SK-N-MC (cell line): ENCODE measurements at regions not wholly inside any gene's neighbourhood (a gene's known extent, or its start where the extent isn't known, plus 50 kb on each side); places are given as distances from the start of the nearest gene placed in this dataset.

Source experiments
- DNase-seq: peaks from one replicate; pipeline ENCODE4 v3.0.0-alpha.2; 2011; ENCODE audit warnings: low read depth, low spot score
- H3K27ac ChIP-seq: fragments of 200-600 bp; sonication (generic); 2 replicates; pipeline ENCODE4 v1.5.1; 2016; ENCODE audit warnings: mixed run types
- H3K36me3 ChIP-seq: fragments of 200-600 bp; sonication (generic); 2 replicates; pipeline ENCODE4 v1.6.1; 2017; ENCODE audit warnings: antibody characterized with exemption, low read length, mixed read lengths; ENCODE audit not compliant: insufficient read depth
- H3K4me3 ChIP-seq: fragments of 200-600 bp; sonication (generic); 2 replicates; pipeline ENCODE4 v1.5.1; 2016
- H3K9ac ChIP-seq: fragments of 200-600 bp; sonication (generic); 2 replicates; pipeline ENCODE4 v1.8.0; 2017; ENCODE audit warnings: mixed run types, mixed read lengths; ENCODE audit not compliant: insufficient read length
- H3K9me3 ChIP-seq: fragments of 200-600 bp; sonication (generic); 2 replicates; pipeline ENCODE4 v1.6.1; 2017; ENCODE audit warnings: low read depth, mild to moderate bottlenecking, antibody characterized with exemption, low read length, moderate library complexity, mixed read lengths
- EZH2 ChIP-seq: fragments of 200-600 bp; sonication (generic); IDR thresholded peaks from one replicate; pipeline ENCODE4 v1.6.1; 2017; ENCODE audit warnings: antibody characterized with exemption
- FOXP2 ChIP-seq: optimal IDR thresholded peaks from 2 replicates; pipeline ENCODE3; 2011; ENCODE audit warnings: mild to moderate bottlenecking, moderate library complexity; ENCODE audit not compliant: insufficient read depth; ENCODE audit errors: extremely low read length, control extremely low read depth
- POLR2AphosphoS5 ChIP-seq: IDR thresholded peaks from 2 replicates; pipeline ENCODE4 v1.6.1; 2012; ENCODE audit warnings: mild to moderate bottlenecking, low read depth, low read length, borderline replicate concordance

- Histone ChIP-seq H3K4me3 (no peak overlapping the region), H3K36me3 (no peaks in the 10 kb centered on the region), H3K27ac (no peak overlapping the region), H3K9ac (no peak overlapping the region), H3K9me3 (no peaks in the 10 kb centered on the region)
- TF ChIP-seq FOXP2 (no peak), EZH2 (no peak), POLR2AphosphoS5 (no peak)
- DNase-seq = no peak
These were observed 307.6 kb upstream of the SEMA3A start for GRCh38 chr7:84502239-84502638.

- Histone ChIP-seq H3K9ac (no peak overlapping the region), H3K27ac (no peak overlapping the region), H3K9me3 (no peaks in the 10 kb centered on the region), H3K4me3 (no peak overlapping the region), H3K36me3 (no peaks in the 10 kb centered on the region)
- no peak for DNase-seq
- TF ChIP-seq POLR2AphosphoS5 (no peak), EZH2 (no peak), FOXP2 (no peak)
These were observed 303.3 kb upstream of the SEMA3A start for GRCh38 chr7:84497873-84498272.

GRCh38 chr7:84495128-84495527, 300.5 kb upstream of the SEMA3A start:
- no peaks in the 10 kb centered on the region for H3K36me3 ChIP-seq
- H3K4me3 ChIP-seq = no peak overlapping the region
- no peak overlapping the region for H3K9ac ChIP-seq
- no peak for DNase-seq
- H3K27ac ChIP-seq = no peak overlapping the region
- TF ChIP-seq EZH2 = no peak
- no peak for TF ChIP-seq POLR2AphosphoS5
- no peak for TF ChIP-seq FOXP2
- H3K9me3 ChIP-seq = no peaks in the 10 kb centered on the region

- DNase-seq = peak; percentile 18
- peak; percentile 52 for TF ChIP-seq FOXP2
- TF ChIP-seq EZH2 = no peak
- no peak for TF ChIP-seq POLR2AphosphoS5
- Histone ChIP-seq H3K4me3 (peak overlapping the region; percentile 37), H3K9me3 (no peaks in the 10 kb centered on the region), H3K27ac (no peak overlapping the region), H3K9ac (no peak overlapping the region), H3K36me3 (no peaks in the 10 kb centered on the region)
These were observed 297.8 kb upstream of the SEMA3A start for GRCh38 chr7:84492098-84493034.

GRCh38 chr7:84490661-84491060, 296.1 kb upstream of the SEMA3A start:
- Histone ChIP-seq H3K4me3 (no peak overlapping the region), H3K9ac (no peak overlapping the region), H3K36me3 (no peaks in the 10 kb centered on the region), H3K27ac (no peak overlapping the region), H3K9me3 (no peaks in the 10 kb centered on the region)
- DNase-seq = no peak
- no peak for TF ChIP-seq FOXP2
- TF ChIP-seq EZH2 = no peak
- TF ChIP-seq POLR2AphosphoS5 = no peak

- H3K9me3 ChIP-seq = no peaks in the 10 kb centered on the region
- H3K4me3 ChIP-seq = no peak overlapping the region
- H3K27ac ChIP-seq = no peak overlapping the region
- H3K9ac ChIP-seq = no peak overlapping the region
- peak; percentile 8 for DNase-seq
- no peaks in the 10 kb centered on the region for H3K36me3 ChIP-seq
- TF ChIP-seq POLR2AphosphoS5 (no peak), EZH2 (no peak), FOXP2 (no peak)
These were observed 290.0 kb upstream of the SEMA3A start for GRCh38 chr7:84484502-84485079.

- DNase-seq = no peak
- no peaks in the 10 kb centered on the region for H3K9me3 ChIP-seq
- H3K27ac ChIP-seq = no peak overlapping the region
- no peak overlapping the region for H3K9ac ChIP-seq
- no peaks in the 10 kb centered on the region for H3K36me3 ChIP-seq
- no peak overlapping the region for H3K4me3 ChIP-seq
- TF ChIP-seq POLR2AphosphoS5 = no peak
- no peak for TF ChIP-seq FOXP2
- TF ChIP-seq EZH2 = no peak
These were observed 287.9 kb upstream of the SEMA3A start for GRCh38 chr7:84482476-84482875.

GRCh38 chr7:84479059-84479458, 284.5 kb upstream of the SEMA3A start:
- no peak overlapping the region for H3K27ac ChIP-seq
- no peak for DNase-seq
- H3K36me3 ChIP-seq = no peaks in the 10 kb centered on the region
- no peak for TF ChIP-seq FOXP2
- TF ChIP-seq EZH2 = no peak
- no peak for TF ChIP-seq POLR2AphosphoS5
- no peaks in the 10 kb centered on the region for H3K9me3 ChIP-seq
- H3K4me3 ChIP-seq = no peak overlapping the region
- H3K9ac ChIP-seq = no peak overlapping the region
